ENCODE measurements at regions not wholly inside any gene's neighbourhood (a gene's known extent, or its start where the extent isn't known, plus 50 kb on each side); places are given as distances from the start of the nearest gene placed in this dataset.

DNA sequence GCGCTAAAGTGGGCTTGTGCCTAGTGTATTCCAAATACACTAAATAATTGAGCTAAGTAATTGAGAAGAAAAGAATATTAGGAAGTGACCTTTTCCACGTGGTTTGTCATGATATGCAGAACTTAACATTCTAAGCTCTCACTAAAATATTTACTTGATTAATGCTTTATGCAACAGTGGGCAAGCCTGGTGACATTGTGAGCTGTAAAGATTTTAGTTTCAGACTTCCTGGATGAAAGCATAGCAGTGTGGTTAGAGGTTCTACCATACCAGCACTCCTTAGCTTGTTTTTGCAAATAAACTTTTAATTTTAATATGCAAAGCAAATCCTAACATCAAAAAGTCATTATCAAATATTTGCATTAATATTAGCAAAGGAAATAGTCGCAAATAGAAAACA is 1065.1 kb upstream of the SPRY2 start:
- POLR2A ChIA-PET (ENCODE audit: unreplicated experiment), result no interaction called here
- CTCF ChIA-PET, result no interaction called here
- no peak for DNase-seq

More for the DNA sequence above, 1065.1 kb upstream of the SPRY2 start:
- ATAC-seq (ENCODE audit: low read depth), result no peak
- H4K20me1 ChIP-seq (ENCODE audit: insufficient read depth, low read length), result no peaks in the 10 kb centered on the region
- no peaks in the 10 kb centered on the region for H3K9me1 ChIP-seq (ENCODE audit: insufficient read depth, low read length)
- H3K9me3 ChIP-seq (ENCODE audit: control insufficient read depth, insufficient read depth, low read length), result peaks cover 4% of the 10 kb centered on the region; the same call in 1 of the 2 replicates
- H2BK120ac ChIP-seq (ENCODE audit: low read depth, low read length), result no peak overlapping the region
- H3K4me1 ChIP-seq (ENCODE audit: control insufficient read depth, insufficient read depth, low read length), result no peaks in the 10 kb centered on the region
- no peak overlapping the region for H2AK9ac ChIP-seq (replicated peaks; ENCODE audit: low read depth, low read length, poor library complexity)
- no peak for TF ChIP-seq SMC3 (IDR thresholded peaks at IDR 0.05; ENCODE audit: low read depth, low read length)
- no peak for TF ChIP-seq BHLHE40 (IDR thresholded peaks at IDR 0.05; ENCODE audit: low read depth, low read length)
- no peak for TF ChIP-seq MXI1 (IDR thresholded peaks at IDR 0.05; ENCODE audit: borderline replicate concordance, low read depth, low read length)
- no peak for TF ChIP-seq MAFK (IDR thresholded peaks at IDR 0.05; ENCODE audit: low read depth, low read length)
- no peak for TF ChIP-seq POLR2A (IDR thresholded peaks at IDR 0.05; ENCODE audit: low read depth, low read length)
- TF ChIP-seq CHD1 (IDR thresholded peaks at IDR 0.05; ENCODE audit: low read depth, low read length), result no peak
- TF ChIP-seq RFX5 (IDR thresholded peaks at IDR 0.05; ENCODE audit: low read depth, low read length), result no peak
- no peak for TF ChIP-seq RAD21 (IDR thresholded peaks at IDR 0.05; ENCODE audit: low read length)
- TF ChIP-seq, protein P1, sequence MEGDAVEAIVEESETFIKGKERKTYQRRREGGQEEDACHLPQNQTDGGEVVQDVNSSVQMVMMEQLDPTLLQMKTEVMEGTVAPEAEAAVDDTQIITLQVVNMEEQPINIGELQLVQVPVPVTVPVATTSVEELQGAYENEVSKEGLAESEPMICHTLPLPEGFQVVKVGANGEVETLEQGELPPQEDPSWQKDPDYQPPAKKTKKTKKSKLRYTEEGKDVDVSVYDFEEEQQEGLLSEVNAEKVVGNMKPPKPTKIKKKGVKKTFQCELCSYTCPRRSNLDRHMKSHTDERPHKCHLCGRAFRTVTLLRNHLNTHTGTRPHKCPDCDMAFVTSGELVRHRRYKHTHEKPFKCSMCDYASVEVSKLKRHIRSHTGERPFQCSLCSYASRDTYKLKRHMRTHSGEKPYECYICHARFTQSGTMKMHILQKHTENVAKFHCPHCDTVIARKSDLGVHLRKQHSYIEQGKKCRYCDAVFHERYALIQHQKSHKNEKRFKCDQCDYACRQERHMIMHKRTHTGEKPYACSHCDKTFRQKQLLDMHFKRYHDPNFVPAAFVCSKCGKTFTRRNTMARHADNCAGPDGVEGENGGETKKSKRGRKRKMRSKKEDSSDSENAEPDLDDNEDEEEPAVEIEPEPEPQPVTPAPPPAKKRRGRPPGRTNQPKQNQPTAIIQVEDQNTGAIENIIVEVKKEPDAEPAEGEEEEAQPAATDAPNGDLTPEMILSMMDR (conservative IDR thresholded peaks at IDR 0.05; ENCODE audit: low read depth, low read length), result no peak
- no peak for TF ChIP-seq CEBPB (IDR thresholded peaks at IDR 0.05; ENCODE audit: low read depth, low read length)
- TF ChIP-seq RCOR1 (IDR thresholded peaks at IDR 0.05; ENCODE audit: insufficient replicate concordance, low read length), result no peak
- TF ChIP-seq, protein P2, sequence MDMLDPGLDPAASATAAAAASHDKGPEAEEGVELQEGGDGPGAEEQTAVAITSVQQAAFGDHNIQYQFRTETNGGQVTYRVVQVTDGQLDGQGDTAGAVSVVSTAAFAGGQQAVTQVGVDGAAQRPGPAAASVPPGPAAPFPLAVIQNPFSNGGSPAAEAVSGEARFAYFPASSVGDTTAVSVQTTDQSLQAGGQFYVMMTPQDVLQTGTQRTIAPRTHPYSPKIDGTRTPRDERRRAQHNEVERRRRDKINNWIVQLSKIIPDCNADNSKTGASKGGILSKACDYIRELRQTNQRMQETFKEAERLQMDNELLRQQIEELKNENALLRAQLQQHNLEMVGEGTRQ (IDR thresholded peaks at IDR 0.05; ENCODE audit: low read depth, low read length), result no peak
- TF ChIP-seq FOS (IDR thresholded peaks at IDR 0.05; ENCODE audit: low read depth, low read length), result no peak
- TF ChIP-seq MAZ (IDR thresholded peaks at IDR 0.05; ENCODE audit: borderline replicate concordance, low read depth, low read length), result no peak
- no peak for TF ChIP-seq NFE2L2 (IDR thresholded peaks at IDR 0.05; ENCODE audit: low read depth, low read length)
- TF ChIP-seq, protein P3, sequence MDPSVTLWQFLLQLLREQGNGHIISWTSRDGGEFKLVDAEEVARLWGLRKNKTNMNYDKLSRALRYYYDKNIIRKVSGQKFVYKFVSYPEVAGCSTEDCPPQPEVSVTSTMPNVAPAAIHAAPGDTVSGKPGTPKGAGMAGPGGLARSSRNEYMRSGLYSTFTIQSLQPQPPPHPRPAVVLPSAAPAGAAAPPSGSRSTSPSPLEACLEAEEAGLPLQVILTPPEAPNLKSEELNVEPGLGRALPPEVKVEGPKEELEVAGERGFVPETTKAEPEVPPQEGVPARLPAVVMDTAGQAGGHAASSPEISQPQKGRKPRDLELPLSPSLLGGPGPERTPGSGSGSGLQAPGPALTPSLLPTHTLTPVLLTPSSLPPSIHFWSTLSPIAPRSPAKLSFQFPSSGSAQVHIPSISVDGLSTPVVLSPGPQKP (IDR thresholded peaks at IDR 0.05; ENCODE audit: borderline replicate concordance, low read depth, low read length), result no peak
- no peak overlapping the region for H2BK5ac ChIP-seq (ENCODE audit: low read depth, low read length, poor library complexity, severe bottlenecking)
- H2BK20ac ChIP-seq (ENCODE audit: low read depth, low read length), result no peak overlapping the region
- H3K27me3 ChIP-seq (ENCODE audit: control insufficient read depth, insufficient read depth, low read length), result no peaks in the 10 kb centered on the region
- H3K14ac ChIP-seq (replicated peaks; ENCODE audit: low read depth, low read length), result no peak overlapping the region
- no peak overlapping the region for H3K56ac ChIP-seq (ENCODE audit: extremely low read depth, insufficient read depth, low read length)
- no peak overlapping the region for H3K9ac ChIP-seq (ENCODE audit: low read depth, low read length)
- no peak overlapping the region for H3K4ac ChIP-seq (ENCODE audit: low read depth, low read length)
- in situ Hi-C loops (cut with MboI; ENCODE audit: low sequenced_read_pairs) (no loop called here), dilution Hi-C loops (cut with HindIII; ENCODE audit: low sequenced_read_pairs, unreplicated experiment) (no loop called here), intact Hi-C loops (cut with micrococcal nuclease) (no loop called here)
- no peak overlapping the region for H3K4me2 ChIP-seq (ENCODE audit: low read depth, low read length)
- BruUV-seq (replicated peaks), result no TSS peak
- H4K5ac ChIP-seq (ENCODE audit: low read depth, low read length), result no peak overlapping the region
- no peak overlapping the region for H4K91ac ChIP-seq (ENCODE audit: insufficient read depth, low read depth, low read length)
- H2AFZ ChIP-seq (replicated peaks; ENCODE audit: low read length, poor library complexity), result no peak overlapping the region
- H2BK15ac ChIP-seq (ENCODE audit: low read depth, low read length), result no peak overlapping the region
- H3K36me3 ChIP-seq (ENCODE audit: control insufficient read depth, insufficient read depth, low read length), result no peaks in the 10 kb centered on the region
- no peak overlapping the region for H3K4me3 ChIP-seq (ENCODE audit: insufficient read depth, low read depth, low read length)
- no peak overlapping the region for H4K8ac ChIP-seq (ENCODE audit: low read depth in 2 of 2, low read length in 2 of 2)
- no peak overlapping the region for H3K23ac ChIP-seq (ENCODE audit: low read depth, low read length)
- H3K27ac ChIP-seq (ENCODE audit: insufficient read depth, low read length), result no peak overlapping the region
- no peak overlapping the region for H2AK5ac ChIP-seq (ENCODE audit: low read depth, low read length)
- WGBS, 2 experiments (ENCODE audit: extremely low coverage in 2 of 2, insufficient read length in 1 of 2), result no CpG with 5 or more reads among the region's 3 CpGs
- H3K18ac ChIP-seq (ENCODE audit: low read depth, low read length), result no peak overlapping the region
- no peaks in the 10 kb centered on the region for H3K79me1 ChIP-seq (ENCODE audit: low read depth in 1 of 2, low read length in 2 of 2)

Measured in IMR-90 (cell line).